K562 (cell line): ENCODE measurements at regions not wholly inside any gene's neighbourhood (a gene's known extent, or its start where the extent isn't known, plus 50 kb on each side); places are given as distances from the start of the nearest gene placed in this dataset.

Experiments used
- ATAC-seq: fragments of 200-7000 bp; cut with Tn5 transposase; 3 replicates; pipeline ENCODE4 v1.9.1; 2020; ENCODE audit warnings: moderate library complexity
- BruUV-seq: library from RNA; stranded (reverse); fragments of 400-500 nt; replicated peaks from 2 replicates; lab custom pipeline; 2021; lab: Mats Ljungman, UMichigan
- CTCF ChIA-PET: fragments of 300-600 bp; formaldehyde crosslinking; extraction: SDS; loops from one replicate; lab custom pipeline; 2021; ENCODE audit warnings: low intra/inter-chr PET ratio; lab: Yijun Ruan, JAX
- POLR2A ChIA-PET: fragments of 300-600, 350-650 bp; sonication (Branson Sonifier 250); formaldehyde crosslinking; extraction: SDS; loops from one replicate; lab custom pipeline; 2021; ENCODE audit warnings: antibody characterized with exemption, inconsistent platforms; lab: Yijun Ruan, JAX
- DNase-seq, 4 experiments: peaks; one replicate each; pipeline versions ENCODE4 v3.0.0 to v3.0.0-alpha.2; 2011 to 2018; ENCODE audit warnings: low spot score in 3 of 4, mixed read lengths in 3 of 4; ENCODE audit errors: extremely low read depth in 1 of 4
- FAIRE-seq: peaks from 2 replicates; lab custom pipeline; 2011; peaks lifted over from hg19 to GRCh38; lab: Jason Lieb, UNC
- H2AFZ ChIP-seq: 2 replicates; pipeline ENCODE4 v1.6.0; 2011; ENCODE audit warnings: low read depth, low read length, control low read depth, inconsistent platforms
- H3K27ac ChIP-seq: fragments of 200-600 bp; 3 replicates; pipeline ENCODE4 v1.8.0; 2011; ENCODE audit warnings: low read depth, mild to moderate bottlenecking, control low read depth, inconsistent platforms, low read length, moderate library complexity, mixed read lengths; ENCODE audit errors: extremely low read depth
- H3K27me3 ChIP-seq, 2 experiments: fragments of 300-600 bp in 1 of 2; 2 replicates in 1 of 2; 3 replicates in 1 of 2; pipeline versions ENCODE4 v1.6.0 to v1.8.0; 2011; ENCODE audit warnings: inconsistent platforms in 2 of 2, low read length in 2 of 2, mild to moderate bottlenecking in 1 of 2, mixed read lengths in 1 of 2, moderate library complexity in 1 of 2; ENCODE audit not compliant: control insufficient read depth in 2 of 2, insufficient read depth in 2 of 2
- H3K36me3 ChIP-seq: fragments of 300-600 bp; 3 replicates; pipeline ENCODE4 v1.8.0; 2011; ENCODE audit warnings: mild to moderate bottlenecking, low read length, inconsistent platforms; ENCODE audit not compliant: control insufficient read depth, insufficient read depth
- H3K4me1 ChIP-seq, 2 experiments: fragments of 200-600 bp in 1 of 2; replicated peaks in 1 of 2; 2 replicates in 1 of 2; 3 replicates in 1 of 2; pipeline versions ENCODE4 v1.5.1 to v1.8.0; 2011; ENCODE audit warnings: inconsistent platforms in 2 of 2, low read length in 2 of 2, mild to moderate bottlenecking in 1 of 2, mixed read lengths in 1 of 2, moderate library complexity in 1 of 2; ENCODE audit not compliant: control insufficient read depth in 2 of 2, insufficient read depth in 2 of 2
- H3K4me2 ChIP-seq: 2 replicates; pipeline ENCODE4 v1.6.1; 2011; ENCODE audit warnings: low read length, control low read depth, inconsistent platforms, mixed read lengths; ENCODE audit not compliant: insufficient read depth
- H3K4me3 ChIP-seq: fragments of 200-600 bp; sonication (generic), shearing (Covaris generic); 2 replicates; pipeline ENCODE4 v1.5.1; 2016; ENCODE audit warnings: control low read depth, inconsistent platforms
- H3K79me2 ChIP-seq: fragments of 200-600 bp; 3 replicates; pipeline ENCODE4 v1.8.0; 2011; ENCODE audit warnings: low read length, inconsistent platforms; ENCODE audit not compliant: control insufficient read depth, insufficient read depth
- H3K9ac ChIP-seq, 2 experiments: 2 replicates each; pipeline versions ENCODE4 v1.6.0 to v1.6.1; 2011; ENCODE audit warnings: low read depth in 2 of 2, low read length in 2 of 2, control low read depth in 1 of 2, inconsistent platforms in 1 of 2, mild to moderate bottlenecking in 1 of 2, mixed read lengths in 1 of 2; ENCODE audit not compliant: insufficient read depth in 1 of 2
- H3K9me1 ChIP-seq: one replicate; pipeline ENCODE4 v1.6.0; 2011; ENCODE audit warnings: inconsistent platforms, mild to moderate bottlenecking, low read length, moderate library complexity; ENCODE audit not compliant: control insufficient read depth, insufficient read depth
- H3K9me3 ChIP-seq: replicated peaks from 2 replicates; pipeline ENCODE4 v1.5.1; 2011; ENCODE audit warnings: low read depth, low read length, inconsistent platforms; ENCODE audit not compliant: control insufficient read depth, insufficient read depth
- H4K20me1 ChIP-seq: replicated peaks from 2 replicates; pipeline ENCODE4 v1.6.1; 2011; ENCODE audit warnings: low read length, inconsistent platforms, mixed read lengths; ENCODE audit not compliant: control insufficient read depth, insufficient read depth
- PRDM10 ChIP-seq: fragments of 450-650 bp; IDR thresholded peaks from 2 replicates; pipeline ENCODE4 v1.6.1; 2018; ENCODE audit not compliant: partially characterized antibody
- RERE ChIP-seq: sonication (generic); formaldehyde crosslinking; IDR thresholded peaks from 2 replicates; pipeline ENCODE4 v1.8.0; 2023; ENCODE audit warnings: missing genetic modification reagents, mild to moderate bottlenecking, borderline replicate concordance
- SAFB ChIP-seq: fragments of 200-400 bp; formaldehyde crosslinking; IDR thresholded peaks from 2 replicates; pipeline ENCODE4 v1.6.1; 2017; ENCODE audit warnings: low read depth, low read length, borderline replicate concordance
- SAFB2 ChIP-seq: fragments of 200-400 bp; formaldehyde crosslinking; IDR thresholded peaks from 2 replicates; pipeline ENCODE4 v1.6.1; 2018; ENCODE audit warnings: borderline replicate concordance, low read length, low read depth, moderate library complexity; ENCODE audit not compliant: severe bottlenecking
- STAT6 ChIP-seq: sonication (generic); formaldehyde crosslinking; IDR thresholded peaks from 2 replicates; pipeline ENCODE4 v1.8.1; 2023; ENCODE audit warnings: mild to moderate bottlenecking, missing genetic modification reagents
- ZC3H8 ChIP-seq: fragments of 450-650 bp; IDR thresholded peaks from 2 replicates; pipeline ENCODE4 v1.6.1; 2017
- ZNF212 ChIP-seq: fragments of 450-650 bp; formaldehyde crosslinking; IDR thresholded peaks from 2 replicates; pipeline ENCODE4 v1.4.0; 2020; ENCODE audit warnings: mild to moderate bottlenecking
- ZNF395 ChIP-seq: fragments of 200-800 bp; sonication (Bioruptor generic); IDR thresholded peaks from 2 replicates; pipeline ENCODE4 v1.6.1; 2017; ENCODE audit warnings: missing genetic modification characterization, missing compliant biosample characterization
- WGBS: fragments of 100-300 bp; shearing (Covaris generic); methylation state at CpG from one replicate; pipeline ENCODE4 v1.1.6; 2016; ENCODE audit warnings: low coverage, mixed read lengths; ENCODE audit not compliant: insufficient coverage; ENCODE audit errors: missing lambda C conversion rate; 5-methylcytosine and 5-hydroxymethylcytosine counted together
- in situ Hi-C: fragments of 300-500 bp; cut with MboI; formaldehyde crosslinking; loops from 4 replicates; pipeline ENCODE4 v1.15.0; 2018; ENCODE audit warnings: inconsistent platforms, mixed read lengths
- intact Hi-C: fragments of 100-400 bp; cut with micrococcal nuclease; formaldehyde crosslinking; loops from 2 replicates; pipeline ENCODE4 v1.14.2; 2022

GRCh38 chr12:63400318-63400717 lies 249.3 kb upstream of the AVPR1A start:
- no peaks in the 10 kb centered on the region for H3K27me3 ChIP-seq
- ChIA-PET CTCF (no interaction called here), POLR2A (no interaction called here)
- no peak overlapping the region for H3K9ac ChIP-seq
- H3K4me1 ChIP-seq, result no peaks in the 10 kb centered on the region
- no peaks in the 10 kb centered on the region for H3K36me3 ChIP-seq
- H3K4me2 ChIP-seq, result no peak overlapping the region
- H3K27ac ChIP-seq, result no peak overlapping the region
- no TSS peak for BruUV-seq
- no peaks in the 10 kb centered on the region for H3K79me2 ChIP-seq
- in situ Hi-C loops (loop anchor here (25.0 kb wide), 2 partner anchors 412 to 862 kb away; no protein-coding TSS in a partner anchor), intact Hi-C loops (no loop called here)
- WGBS, result 0% methylated on average over 2 of the region's 2 CpGs
- no peaks in the 10 kb centered on the region for H3K9me3 ChIP-seq
- no peak for FAIRE-seq
- H4K20me1 ChIP-seq, result no peaks in the 10 kb centered on the region
- DNase-seq, result no peak
- no peak overlapping the region for H2AFZ ChIP-seq
- no peaks in the 10 kb centered on the region for H3K9me1 ChIP-seq
- no peak overlapping the region for H3K4me3 ChIP-seq
- ATAC-seq, result no peak
- TF ChIP-seq ZNF212 (CRISPR knock-in tag) (no peak), SAFB2 (no peak), ZC3H8 (no peak), PRDM10 (no peak), SAFB (no peak), RERE (no peak), ZNF395 (CRISPR knock-in tag) (no peak), STAT6 (no peak)
